ENCODE measurements at regions not wholly inside any gene's neighbourhood (a gene's known extent, or its start where the extent isn't known, plus 50 kb on each side); places are given as distances from the start of the nearest gene placed in this dataset.

GRCh38 chr6:94464018-94464510 lies 1044.7 kb upstream of the EPHA7 start:
- Mint-ChIP-seq H3K4me3 (ENCODE audit: unreplicated experiment) (no peak overlapping the region), H3K27me3 (ENCODE audit: unreplicated experiment) (no peaks in the 10 kb centered on the region), H3K4me1 (ENCODE audit: unreplicated experiment) (no peaks in the 10 kb centered on the region), H3K9me3 (ENCODE audit: unreplicated experiment) (no peaks in the 10 kb centered on the region), H3K27ac (ENCODE audit: unreplicated experiment) (no peak overlapping the region), H3K36me3 (ENCODE audit: low read depth, unreplicated experiment) (no peaks in the 10 kb centered on the region)
- no peak for TF ChIP-seq CTCF (IDR thresholded peaks at IDR 0.05; ENCODE audit: unreplicated experiment)
- no peak for DNase-seq (ENCODE audit: low spot score)

GRCh38 chr6:94463306-94463705 lies 1043.9 kb upstream of the EPHA7 start:
- no peaks in the 10 kb centered on the region for H3K9me3 Mint-ChIP-seq (ENCODE audit: unreplicated experiment)

GRCh38 chr6:94462231-94462630 lies 1042.9 kb upstream of the EPHA7 start:
- no peak for TF ChIP-seq CTCF (IDR thresholded peaks at IDR 0.05; ENCODE audit: unreplicated experiment)
- Mint-ChIP-seq H3K9me3 (ENCODE audit: unreplicated experiment) (no peaks in the 10 kb centered on the region), H3K27me3 (ENCODE audit: unreplicated experiment) (no peaks in the 10 kb centered on the region), H3K27ac (ENCODE audit: unreplicated experiment) (no peak overlapping the region), H3K4me1 (ENCODE audit: unreplicated experiment) (no peaks in the 10 kb centered on the region), H3K36me3 (ENCODE audit: low read depth, unreplicated experiment) (no peaks in the 10 kb centered on the region), H3K4me3 (ENCODE audit: unreplicated experiment) (no peak overlapping the region)
- no peak for DNase-seq (ENCODE audit: low spot score)

More at GRCh38 chr6:94463306-94463705, 1043.9 kb upstream of the EPHA7 start:
- no peak for DNase-seq (ENCODE audit: low spot score)
- H3K27ac Mint-ChIP-seq (ENCODE audit: unreplicated experiment): no peak overlapping the region
- H3K27me3 Mint-ChIP-seq (ENCODE audit: unreplicated experiment): no peaks in the 10 kb centered on the region
- H3K4me3 Mint-ChIP-seq (ENCODE audit: unreplicated experiment): no peak overlapping the region
- no peak for TF ChIP-seq CTCF (IDR thresholded peaks at IDR 0.05; ENCODE audit: unreplicated experiment)
- no peaks in the 10 kb centered on the region for H3K4me1 Mint-ChIP-seq (ENCODE audit: unreplicated experiment)
- no peaks in the 10 kb centered on the region for H3K36me3 Mint-ChIP-seq (ENCODE audit: low read depth, unreplicated experiment)

- Mint-ChIP-seq H3K27me3 (ENCODE audit: unreplicated experiment) (peaks cover 3% of the 10 kb centered on the region), H3K9me3 (ENCODE audit: unreplicated experiment) (no peaks in the 10 kb centered on the region), H3K36me3 (ENCODE audit: low read depth, unreplicated experiment) (no peaks in the 10 kb centered on the region), H3K27ac (ENCODE audit: unreplicated experiment) (no peak overlapping the region), H3K4me3 (ENCODE audit: unreplicated experiment) (no peak overlapping the region), H3K4me1 (ENCODE audit: unreplicated experiment) (peaks cover 4% of the 10 kb centered on the region)
- DNase-seq (ENCODE audit: low spot score): no peak
- TF ChIP-seq CTCF (IDR thresholded peaks at IDR 0.05; ENCODE audit: unreplicated experiment): no peak
Observed at GRCh38 chr6:94456266-94456665, 1036.9 kb upstream of the EPHA7 start.

GRCh38 chr6:94454231-94454630 lies 1034.9 kb upstream of the EPHA7 start:
- Mint-ChIP-seq H3K27ac (ENCODE audit: unreplicated experiment) (no peak overlapping the region), H3K27me3 (ENCODE audit: unreplicated experiment) (peaks cover 3% of the 10 kb centered on the region), H3K4me3 (ENCODE audit: unreplicated experiment) (no peak overlapping the region), H3K36me3 (ENCODE audit: low read depth, unreplicated experiment) (no peaks in the 10 kb centered on the region), H3K9me3 (ENCODE audit: unreplicated experiment) (no peaks in the 10 kb centered on the region), H3K4me1 (ENCODE audit: unreplicated experiment) (peaks cover 4% of the 10 kb centered on the region)
- TF ChIP-seq CTCF (IDR thresholded peaks at IDR 0.05; ENCODE audit: unreplicated experiment): no peak
- no peak for DNase-seq (ENCODE audit: low spot score)

Measured in endothelial cell (in vitro differentiated cells).